ENCODE measurements at regions not wholly inside any gene's neighbourhood (a gene's known extent, or its start where the extent isn't known, plus 50 kb on each side); places are given as distances from the start of the nearest gene placed in this dataset.
"Not testable (repeated sequence)": the region's sequence is repeated elsewhere in the genome, so short reads cannot be mapped to it uniquely, and the experiment has no call there.

- no peak for FAIRE-seq
- DNase-seq (ENCODE audit: insufficient read length, low spot score) = no peak
These were observed 821.2 kb upstream of the ID2 start for GRCh38 chr2:7860693-7861092.

- no peak for DNase-seq (ENCODE audit: insufficient read length, low spot score)
- FAIRE-seq = no peak
These were observed 819.8 kb upstream of the ID2 start for GRCh38 chr2:7861910-7862702.

- FAIRE-seq (no peak), DNase-seq (ENCODE audit: insufficient read length, low spot score) (no peak)
These were observed 815.8 kb upstream of the ID2 start for GRCh38 chr2:7866104-7866503.

- DNase-seq (ENCODE audit: insufficient read length, low spot score) (no peak), FAIRE-seq (no peak)
These were observed 815.0 kb upstream of the ID2 start for GRCh38 chr2:7866825-7867224.

GRCh38 chr2:7867867-7868266 is 814.0 kb upstream of the ID2 start:
- FAIRE-seq (no peak), DNase-seq (ENCODE audit: insufficient read length, low spot score) (no peak)

GRCh38 chr2:7868836-7869235 is 813.0 kb upstream of the ID2 start:
- DNase-seq (ENCODE audit: insufficient read length, low spot score) (no peak), FAIRE-seq (no peak)

GRCh38 chr2:7876445-7876844 is 805.4 kb upstream of the ID2 start:
- FAIRE-seq; DNase-seq (ENCODE audit: insufficient read length, low spot score): not testable (repeated sequence)

GRCh38 chr2:7878266-7878665 is 803.6 kb upstream of the ID2 start:
- FAIRE-seq; DNase-seq (ENCODE audit: insufficient read length, low spot score): not testable (repeated sequence)

GRCh38 chr2:7878786-7879482 is 802.9 kb upstream of the ID2 start:
- DNase-seq (ENCODE audit: insufficient read length, low spot score) (no peak), FAIRE-seq (no peak)

GRCh38 chr2:7879483-7879835 is 802.4 kb upstream of the ID2 start:
- FAIRE-seq (no peak), DNase-seq (ENCODE audit: insufficient read length, low spot score) (no peak)

GRCh38 chr2:7880126-7880525 is 801.7 kb upstream of the ID2 start:
- DNase-seq (ENCODE audit: insufficient read length, low spot score) = no peak
- FAIRE-seq = no peak

GRCh38 chr2:7880566-7880965 is 801.3 kb upstream of the ID2 start:
- no peak for FAIRE-seq
- DNase-seq (ENCODE audit: insufficient read length, low spot score) = no peak

- FAIRE-seq = no peak
These were observed 800.8 kb upstream of the ID2 start for GRCh38 chr2:7881063-7881462.

GRCh38 chr2:7881466-7881865 is 800.4 kb upstream of the ID2 start:
- DNase-seq (ENCODE audit: insufficient read length, low spot score) (no peak), FAIRE-seq (no peak)

More at GRCh38 chr2:7881063-7881462, 800.8 kb upstream of the ID2 start:
- no peak for DNase-seq (ENCODE audit: insufficient read length, low spot score)

GRCh38 chr2:7882296-7882695 is 799.6 kb upstream of the ID2 start:
- DNase-seq (ENCODE audit: insufficient read length, low spot score) (no peak), FAIRE-seq (no peak)

GRCh38 chr2:7884338-7884737 is 797.5 kb upstream of the ID2 start:
- FAIRE-seq = no peak
- DNase-seq (ENCODE audit: insufficient read length, low spot score) = no peak

GRCh38 chr2:7886666-7887065 is 795.2 kb upstream of the ID2 start:
- FAIRE-seq (no peak), DNase-seq (ENCODE audit: insufficient read length, low spot score) (no peak)

- FAIRE-seq (no peak), DNase-seq (ENCODE audit: insufficient read length, low spot score) (no peak)
These were observed 794.4 kb upstream of the ID2 start for GRCh38 chr2:7887441-7887840.

GRCh38 chr2:7888876-7889275 is 793.0 kb upstream of the ID2 start:
- FAIRE-seq = no peak
- no peak for DNase-seq (ENCODE audit: insufficient read length, low spot score)

- FAIRE-seq = no peak
- DNase-seq (ENCODE audit: insufficient read length, low spot score) = no peak
These were observed 790.5 kb upstream of the ID2 start for GRCh38 chr2:7891312-7891711.

- DNase-seq (ENCODE audit: insufficient read length, low spot score) (no peak), FAIRE-seq (no peak)
These were observed 786.6 kb upstream of the ID2 start for GRCh38 chr2:7895289-7895688.

GRCh38 chr2:7896940-7897487 is 784.8 kb upstream of the ID2 start:
- DNase-seq (ENCODE audit: insufficient read length, low spot score) (no peak), FAIRE-seq (no peak)

Measured in GM19239 (cell line).